IMR-90 (cell line): ENCODE measurements at regions not wholly inside any gene's neighbourhood (a gene's known extent, or its start where the extent isn't known, plus 50 kb on each side); places are given as distances from the start of the nearest gene placed in this dataset.

Experiments
- ATAC-seq: fragments of 200-7000 bp; cut with Tn5 transposase; 2 replicates; pipeline ENCODE4 v1.9.1; 2020; ENCODE audit warnings: low read depth, mild to moderate bottlenecking, moderate library complexity
- BruUV-seq: library from RNA; stranded (reverse); fragments of 400-500 nt; replicated peaks from 2 replicates; lab custom pipeline; 2021; lab: Mats Ljungman, UMichigan
- CTCF ChIA-PET: fragments of 300-600 bp; formaldehyde crosslinking; extraction: SDS; loops from one replicate; lab custom pipeline; 2021; ENCODE audit warnings: antibody characterized with exemption; lab: Yijun Ruan, JAX
- POLR2A ChIA-PET: fragments of 300-600 bp; sonication (Branson Sonifier 250); formaldehyde crosslinking; loops from one replicate; lab custom pipeline; 2022; ENCODE audit warnings: antibody characterized with exemption; ENCODE audit not compliant: unreplicated experiment; lab: Charles Lee
- DNase-seq: peaks from one replicate; pipeline ENCODE4 v3.0.0; 2013
- H2AFZ ChIP-seq: replicated peaks from 2 replicates; pipeline ENCODE3; 2013; ENCODE audit warnings: low read length, mild to moderate bottlenecking; ENCODE audit not compliant: poor library complexity
- H2AK5ac ChIP-seq: 2 replicates; pipeline ENCODE4 v1.6.1; 2013; ENCODE audit warnings: low read depth, low read length, inconsistent platforms
- H2AK9ac ChIP-seq: replicated peaks from 2 replicates; pipeline ENCODE3; 2013; ENCODE audit warnings: mild to moderate bottlenecking, low read depth, low read length, moderate library complexity; ENCODE audit not compliant: poor library complexity
- H2BK120ac ChIP-seq: 2 replicates; pipeline ENCODE4 v1.6.1; 2013; ENCODE audit warnings: low read depth, low read length, inconsistent platforms
- H2BK15ac ChIP-seq: 3 replicates; pipeline ENCODE4 v1.6.1; 2013; ENCODE audit warnings: low read depth, low read length, inconsistent platforms
- H2BK20ac ChIP-seq: 2 replicates; pipeline ENCODE4 v1.6.1; 2013; ENCODE audit warnings: low read depth, mild to moderate bottlenecking, inconsistent platforms, low read length, moderate library complexity
- H2BK5ac ChIP-seq: 2 replicates; pipeline ENCODE4 v1.6.1; 2013; ENCODE audit warnings: mild to moderate bottlenecking, low read depth, low read length, inconsistent platforms; ENCODE audit not compliant: poor library complexity, severe bottlenecking
- H3K14ac ChIP-seq: replicated peaks from 2 replicates; pipeline ENCODE4 v1.6.1; 2013; ENCODE audit warnings: low read depth, low read length, inconsistent platforms
- H3K18ac ChIP-seq: 2 replicates; pipeline ENCODE4 v1.6.1; 2013; ENCODE audit warnings: low read depth, low read length, control low read depth
- H3K23ac ChIP-seq: 2 replicates; pipeline ENCODE4 v1.6.1; 2013; ENCODE audit warnings: low read depth, low read length, inconsistent platforms
- H3K27ac ChIP-seq: 2 replicates; pipeline ENCODE4 v1.5.1; 2013; ENCODE audit warnings: mild to moderate bottlenecking, control low read depth, low read length; ENCODE audit not compliant: insufficient read depth
- H3K27me3 ChIP-seq: 2 replicates; pipeline ENCODE4 v1.6.1; 2013; ENCODE audit warnings: low read length; ENCODE audit not compliant: control insufficient read depth, insufficient read depth
- H3K36me3 ChIP-seq: 2 replicates; pipeline ENCODE4 v1.6.1; 2013; ENCODE audit warnings: low read length, mixed read lengths; ENCODE audit not compliant: control insufficient read depth, insufficient read depth
- H3K4ac ChIP-seq: 2 replicates; pipeline ENCODE4 v1.6.1; 2013; ENCODE audit warnings: low read depth, low read length, inconsistent platforms
- H3K4me1 ChIP-seq: 2 replicates; pipeline ENCODE4 v1.6.1; 2013; ENCODE audit warnings: low read length, mixed read lengths; ENCODE audit not compliant: control insufficient read depth, insufficient read depth
- H3K4me2 ChIP-seq: 2 replicates; pipeline ENCODE4 v1.6.1; 2013; ENCODE audit warnings: low read depth, mild to moderate bottlenecking, control low read depth, low read length, moderate library complexity
- H3K4me3 ChIP-seq: 2 replicates; pipeline ENCODE4 v1.5.1; 2013; ENCODE audit warnings: low read depth, mild to moderate bottlenecking, control low read depth, low read length, moderate library complexity; ENCODE audit not compliant: insufficient read depth
- H3K56ac ChIP-seq: 2 replicates; pipeline ENCODE4 v1.6.1; 2013; ENCODE audit warnings: low read length, inconsistent platforms; ENCODE audit not compliant: insufficient read depth; ENCODE audit errors: extremely low read depth
- H3K79me1 ChIP-seq, 2 experiments: 2 replicates each; pipeline ENCODE4 v1.6.1; 2013; ENCODE audit warnings: low read length in 2 of 2, inconsistent platforms in 1 of 2, low read depth in 1 of 2
- H3K9ac ChIP-seq: 2 replicates; pipeline ENCODE4 v1.6.1; 2013; ENCODE audit warnings: low read depth, low read length, control low read depth
- H3K9me1 ChIP-seq: 2 replicates; pipeline ENCODE4 v1.6.1; 2013; ENCODE audit warnings: low read length, inconsistent platforms; ENCODE audit not compliant: insufficient read depth
- H3K9me3 ChIP-seq: 2 replicates; pipeline ENCODE4 v1.6.1; 2013; ENCODE audit warnings: low read length; ENCODE audit not compliant: control insufficient read depth, insufficient read depth
- H4K20me1 ChIP-seq: 2 replicates; pipeline ENCODE4 v1.6.1; 2013; ENCODE audit warnings: low read length, inconsistent platforms; ENCODE audit not compliant: insufficient read depth
- H4K5ac ChIP-seq: 2 replicates; pipeline ENCODE4 v1.6.1; 2013; ENCODE audit warnings: mild to moderate bottlenecking, low read depth, low read length, control low read depth
- H4K8ac ChIP-seq, 2 experiments: 2 replicates each; pipeline ENCODE4 v1.6.1; 2013; ENCODE audit warnings: low read depth in 2 of 2, low read length in 2 of 2, control low read depth in 1 of 2, inconsistent platforms in 1 of 2
- H4K91ac ChIP-seq: 2 replicates; pipeline ENCODE4 v1.6.1; 2013; ENCODE audit warnings: low read depth, low read length, inconsistent platforms; ENCODE audit not compliant: insufficient read depth
- BHLHE40 ChIP-seq: fragments of 150-350 bp; IDR thresholded peaks from 2 replicates; pipeline ENCODE4 v1.6.1; 2016; ENCODE audit warnings: mild to moderate bottlenecking, low read depth, low read length
- CEBPB ChIP-seq: IDR thresholded peaks from 2 replicates; pipeline ENCODE4 v1.6.1; 2012; ENCODE audit warnings: low read depth, low read length, improper control_type of control experiment
- CTCF ChIP-seq: conservative IDR thresholded peaks from 2 replicates; pipeline ENCODE4 v1.5.1; 2012; ENCODE audit warnings: mild to moderate bottlenecking, low read depth, low read length, improper control_type of control experiment
- ELK1 ChIP-seq: fragments of 150-350 bp; IDR thresholded peaks from 2 replicates; pipeline ENCODE4 v1.6.1; 2016; ENCODE audit warnings: low read depth, mild to moderate bottlenecking, low read length, moderate library complexity, borderline replicate concordance
- FOS ChIP-seq: fragments of 150-350 bp; IDR thresholded peaks from 2 replicates; pipeline ENCODE4 v1.6.1; 2016; ENCODE audit warnings: low read depth, low read length
- MAFK ChIP-seq: IDR thresholded peaks from 2 replicates; pipeline ENCODE4 v1.6.1; 2012; ENCODE audit warnings: low read depth, low read length, improper control_type of control experiment
- MAZ ChIP-seq: IDR thresholded peaks from 2 replicates; pipeline ENCODE4 v1.6.1; 2012; ENCODE audit warnings: low read depth, mild to moderate bottlenecking, low read length, improper control_type of control experiment, moderate library complexity, borderline replicate concordance
- MXI1 ChIP-seq: IDR thresholded peaks from 2 replicates; pipeline ENCODE4 v1.6.1; 2012; ENCODE audit warnings: low read depth, mild to moderate bottlenecking, low read length, moderate library complexity, borderline replicate concordance
- NFE2L2 ChIP-seq: fragments of 150-350 bp; IDR thresholded peaks from 2 replicates; pipeline ENCODE4 v1.6.1; 2016; ENCODE audit warnings: low read depth, mild to moderate bottlenecking, low read length
- POLR2A ChIP-seq: IDR thresholded peaks from 2 replicates; pipeline ENCODE4 v1.6.1; 2012; ENCODE audit warnings: mild to moderate bottlenecking, low read depth, low read length
- RAD21 ChIP-seq: IDR thresholded peaks from 2 replicates; pipeline ENCODE4 v1.6.1; 2012; ENCODE audit warnings: low read length, improper control_type of control experiment
- RCOR1 ChIP-seq: IDR thresholded peaks from 2 replicates; pipeline ENCODE4 v1.6.1; 2012; ENCODE audit warnings: mild to moderate bottlenecking, low read length, improper control_type of control experiment; ENCODE audit not compliant: insufficient replicate concordance
- RFX5 ChIP-seq: IDR thresholded peaks from 2 replicates; pipeline ENCODE4 v1.8.0; 2012; ENCODE audit warnings: low read depth, mild to moderate bottlenecking, low read length, moderate library complexity
- SMC3 ChIP-seq: fragments of 150-350 bp; IDR thresholded peaks from 2 replicates; pipeline ENCODE4 v1.6.1; 2016; ENCODE audit warnings: low read depth, mild to moderate bottlenecking, antibody characterized with exemption, low read length, moderate library complexity
- USF2 ChIP-seq: fragments of 150-350 bp; IDR thresholded peaks from 2 replicates; pipeline ENCODE4 v1.6.1; 2017; ENCODE audit warnings: mild to moderate bottlenecking, antibody characterized with exemption, low read length, low read depth
- WGBS, 2 experiments: methylation state at CpG; one replicate each; pipeline versions ENCODE4 v1.1.5 to v1.1.7; 2013; ENCODE audit warnings: missing lambda C conversion rate in 2 of 2; ENCODE audit not compliant: insufficient read length in 1 of 2; ENCODE audit errors: extremely low coverage in 2 of 2; 5-methylcytosine and 5-hydroxymethylcytosine counted together
- dilution Hi-C: fragments of 300-500 bp; cut with HindIII; formaldehyde crosslinking; loops from one replicate; pipeline ENCODE4 v1.14.3; 2018; ENCODE audit warnings: low sequenced_read_pairs; ENCODE audit not compliant: unreplicated experiment
- in situ Hi-C: fragments of 300-500 bp; cut with MboI; formaldehyde crosslinking; loops from 3 replicates; pipeline ENCODE4 v1.14.3; 2019; ENCODE audit warnings: low sequenced_read_pairs, inconsistent platforms, mixed read lengths
- intact Hi-C: fragments of 100-400 bp; cut with micrococcal nuclease; formaldehyde crosslinking; loops from 2 replicates; pipeline ENCODE4 v1.10.0; 2022

- Histone ChIP-seq H2AK5ac (no peak overlapping the region), H3K4me1 (no peaks in the 10 kb centered on the region), H3K14ac (no peak overlapping the region), H3K4me2 (no peak overlapping the region), H2BK120ac (no peak overlapping the region), H3K18ac (no peak overlapping the region), H2AK9ac (no peak overlapping the region), H3K56ac (no peak overlapping the region), H4K8ac (no peak overlapping the region), H3K79me1 (no peaks in the 10 kb centered on the region), H2AFZ (no peak overlapping the region), H3K9me1 (no peaks in the 10 kb centered on the region), H3K4me3 (no peak overlapping the region), H3K27ac (no peak overlapping the region), H3K36me3 (no peaks in the 10 kb centered on the region), H3K9ac (no peak overlapping the region), H4K91ac (no peak overlapping the region), H3K27me3 (peaks cover 6% of the 10 kb centered on the region; the same call in 1 of the 2 replicates), H3K23ac (no peak overlapping the region), H4K5ac (no peak overlapping the region), H3K4ac (no peak overlapping the region), H3K9me3 (no peaks in the 10 kb centered on the region), H2BK15ac (no peak overlapping the region), H2BK20ac (no peak overlapping the region), H2BK5ac (no peak overlapping the region), H4K20me1 (no peaks in the 10 kb centered on the region)
- ChIA-PET CTCF (no interaction called here), POLR2A (no interaction called here)
- dilution Hi-C loops (no loop called here), in situ Hi-C loops (no loop called here), intact Hi-C loops (no loop called here)
- TF ChIP-seq MXI1 (no peak), RCOR1 (no peak), RFX5 (no peak), MAFK (no peak), CTCF (no peak), USF2 (no peak), POLR2A (no peak), CEBPB (no peak), SMC3 (no peak), FOS (no peak), MAZ (no peak), BHLHE40 (no peak), NFE2L2 (no peak), ELK1 (no peak), RAD21 (no peak)
- BruUV-seq, result no TSS peak
- DNase-seq (no peak), ATAC-seq (no peak)
- no CpG with 5 or more reads among the region's 1 CpG for WGBS, 2 experiments
These were observed 491.7 kb upstream of the NRP1 start for GRCh38 chr10:33826186-33826585.
